ENCODE measurements at regions not wholly inside any gene's neighbourhood (a gene's known extent, or its start where the extent isn't known, plus 50 kb on each side); places are given as distances from the start of the nearest gene placed in this dataset.

DNA sequence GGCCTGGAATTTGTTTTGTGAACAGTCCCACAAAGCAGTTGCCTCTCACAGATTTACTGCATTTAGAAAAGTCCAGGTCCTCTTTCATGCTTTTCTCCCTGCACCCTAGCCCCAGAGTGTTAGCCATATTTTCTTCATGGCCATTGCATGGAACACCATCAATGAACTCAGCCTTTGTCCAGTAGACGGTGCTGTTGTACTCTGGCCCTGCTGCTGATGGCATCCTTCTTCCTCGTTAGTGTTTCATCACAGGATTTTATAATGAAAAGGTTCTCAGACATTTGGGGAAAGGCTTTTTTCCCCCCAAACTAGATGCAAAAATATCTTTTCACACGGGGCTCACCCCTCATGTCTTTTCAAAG, 93.0 kb upstream of the SLC25A13 start:
- H3K9ac ChIP-seq, result no peak overlapping the region
- H3K9me3 Mint-ChIP-seq, result peaks cover 2% of the 10 kb centered on the region
- TF ChIP-seq, protein P1, sequence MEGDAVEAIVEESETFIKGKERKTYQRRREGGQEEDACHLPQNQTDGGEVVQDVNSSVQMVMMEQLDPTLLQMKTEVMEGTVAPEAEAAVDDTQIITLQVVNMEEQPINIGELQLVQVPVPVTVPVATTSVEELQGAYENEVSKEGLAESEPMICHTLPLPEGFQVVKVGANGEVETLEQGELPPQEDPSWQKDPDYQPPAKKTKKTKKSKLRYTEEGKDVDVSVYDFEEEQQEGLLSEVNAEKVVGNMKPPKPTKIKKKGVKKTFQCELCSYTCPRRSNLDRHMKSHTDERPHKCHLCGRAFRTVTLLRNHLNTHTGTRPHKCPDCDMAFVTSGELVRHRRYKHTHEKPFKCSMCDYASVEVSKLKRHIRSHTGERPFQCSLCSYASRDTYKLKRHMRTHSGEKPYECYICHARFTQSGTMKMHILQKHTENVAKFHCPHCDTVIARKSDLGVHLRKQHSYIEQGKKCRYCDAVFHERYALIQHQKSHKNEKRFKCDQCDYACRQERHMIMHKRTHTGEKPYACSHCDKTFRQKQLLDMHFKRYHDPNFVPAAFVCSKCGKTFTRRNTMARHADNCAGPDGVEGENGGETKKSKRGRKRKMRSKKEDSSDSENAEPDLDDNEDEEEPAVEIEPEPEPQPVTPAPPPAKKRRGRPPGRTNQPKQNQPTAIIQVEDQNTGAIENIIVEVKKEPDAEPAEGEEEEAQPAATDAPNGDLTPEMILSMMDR (IDR thresholded peaks at IDR 0.05), result peak; percentile 91
- TF ChIP-seq EZH2phosphoT487 (IDR thresholded peaks at IDR 0.05) (no peak), EZH2 (IDR thresholded peaks at IDR 0.05) (no peak)
- H3K36me3 ChIP-seq, result no peaks in the 10 kb centered on the region
- DNase-seq (ENCODE audit: low spot score), result peak; percentile 76
- no peaks in the 10 kb centered on the region for H3F3A ChIP-seq (ENCODE audit: low read depth)
- peaks cover 5% of the 10 kb centered on the region for H3K27me3 Mint-ChIP-seq (ENCODE audit: insufficient read depth, low read depth)
- no peak overlapping the region for H3K27ac Mint-ChIP-seq
- H3K4me1 ChIP-seq, result peaks cover 14% of the 10 kb centered on the region
- no peaks in the 10 kb centered on the region for H3K79me2 ChIP-seq (ENCODE audit: low read depth)
- H3K4me1 Mint-ChIP-seq, result peaks cover 17% of the 10 kb centered on the region
- no peaks in the 10 kb centered on the region for H3K36me3 Mint-ChIP-seq
- no peak overlapping the region for H2AFZ ChIP-seq (replicated peaks)
- H3K4me2 ChIP-seq, result peak overlapping the region; percentile 37
- H3K27ac ChIP-seq, result no peak overlapping the region
- H4K20me1 ChIP-seq (ENCODE audit: low read depth), result no peaks in the 10 kb centered on the region
- no peak overlapping the region for H3K4me3 ChIP-seq
- H3K9me3 ChIP-seq (ENCODE audit: low read depth), result no peaks in the 10 kb centered on the region
- H3K27me3 ChIP-seq, result no peaks in the 10 kb centered on the region
- no peak overlapping the region for H3K4me3 Mint-ChIP-seq

DNA sequence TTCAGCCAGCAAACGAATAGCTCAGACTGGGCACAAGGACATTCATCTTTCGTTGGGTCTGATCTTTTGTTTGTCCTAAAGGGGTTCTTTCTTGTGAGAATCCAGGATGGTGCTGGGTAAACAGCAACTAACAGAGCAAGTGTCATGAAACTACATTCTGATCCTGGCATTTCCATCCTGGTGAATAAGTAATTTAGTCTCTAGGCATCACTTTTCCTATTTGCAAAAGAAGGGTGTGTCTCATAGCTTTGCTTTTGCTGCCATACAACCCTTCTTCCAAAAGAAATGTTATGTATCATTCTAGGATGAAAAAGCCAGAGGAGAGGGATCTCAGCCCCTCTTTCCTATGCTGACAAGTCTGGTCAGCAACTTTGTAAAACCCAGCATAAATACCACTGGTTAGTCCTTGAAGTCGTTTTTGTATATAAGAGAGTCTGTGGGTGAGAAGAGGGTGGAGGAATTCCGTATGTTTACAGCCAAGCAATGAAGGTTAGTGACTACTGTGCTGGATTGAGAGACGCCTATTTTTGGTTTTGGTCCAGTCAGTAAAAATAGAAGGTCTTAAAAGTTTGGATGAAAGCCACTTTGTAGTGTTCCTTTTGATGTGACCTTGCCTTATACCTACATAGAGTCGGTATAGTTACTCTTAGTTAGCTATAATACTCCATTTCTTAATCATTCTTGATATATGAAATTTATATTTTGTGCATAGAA, 88.4 kb upstream of the SLC25A13 start:
- Histone ChIP-seq H3F3A (ENCODE audit: low read depth) (no peaks in the 10 kb centered on the region), H3K4me1 (peaks cover 3% of the 10 kb centered on the region), H3K27ac (no peak overlapping the region), H4K20me1 (ENCODE audit: low read depth) (no peaks in the 10 kb centered on the region), H3K9ac (no peak overlapping the region), H3K9me3 (ENCODE audit: low read depth) (no peaks in the 10 kb centered on the region), H3K4me2 (no peak overlapping the region), H3K79me2 (ENCODE audit: low read depth) (no peaks in the 10 kb centered on the region), H3K27me3 (no peaks in the 10 kb centered on the region), H3K36me3 (no peaks in the 10 kb centered on the region), H3K4me3 (no peak overlapping the region), H2AFZ (replicated peaks) (no peak overlapping the region)
- peaks cover 9% of the 10 kb centered on the region for H3K27me3 Mint-ChIP-seq (ENCODE audit: insufficient read depth, low read depth)
- TF ChIP-seq EZH2 (IDR thresholded peaks at IDR 0.05), result no peak
- TF ChIP-seq EZH2phosphoT487 (IDR thresholded peaks at IDR 0.05), result no peak
- DNase-seq (ENCODE audit: low spot score), result no peak
- H3K4me3 Mint-ChIP-seq, result no peak overlapping the region
- no peak overlapping the region for H3K27ac Mint-ChIP-seq
- no peaks in the 10 kb centered on the region for H3K9me3 Mint-ChIP-seq
- H3K36me3 Mint-ChIP-seq, result no peaks in the 10 kb centered on the region
- H3K4me1 Mint-ChIP-seq, result peaks cover 3% of the 10 kb centered on the region

DNA sequence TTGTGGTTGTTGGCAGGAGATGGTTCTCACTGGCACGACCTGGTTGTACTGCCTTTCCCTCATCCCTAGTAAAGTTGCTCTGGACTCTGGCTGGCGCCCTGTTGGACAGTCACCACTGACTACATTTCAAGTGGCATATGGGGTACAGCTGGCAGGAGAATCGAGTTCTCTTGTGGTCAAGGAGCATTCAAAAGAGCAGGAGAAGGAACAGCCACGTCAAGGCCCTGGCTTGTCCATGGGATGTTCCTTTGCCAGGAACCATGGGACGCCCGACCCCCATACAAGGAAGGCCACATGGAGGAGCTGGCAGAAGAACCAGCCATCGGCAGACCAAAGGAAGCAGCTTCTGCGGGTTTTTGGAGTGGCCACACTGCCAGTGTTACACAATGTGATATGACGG, 87.0 kb upstream of the SLC25A13 start:
- Mint-ChIP-seq H3K4me3 (no peak overlapping the region), H3K36me3 (no peaks in the 10 kb centered on the region), H3K9me3 (no peaks in the 10 kb centered on the region), H3K27ac (no peak overlapping the region), H3K4me1 (no peaks in the 10 kb centered on the region), H3K27me3 (ENCODE audit: insufficient read depth, low read depth) (peaks cover 8% of the 10 kb centered on the region)
- Histone ChIP-seq H3K4me3 (no peak overlapping the region), H3K79me2 (ENCODE audit: low read depth) (no peaks in the 10 kb centered on the region), H3K4me1 (no peaks in the 10 kb centered on the region), H2AFZ (replicated peaks) (no peak overlapping the region), H3K4me2 (no peak overlapping the region), H3K9ac (no peak overlapping the region), H3K9me3 (ENCODE audit: low read depth) (no peaks in the 10 kb centered on the region), H3F3A (ENCODE audit: low read depth) (no peaks in the 10 kb centered on the region), H3K27ac (no peak overlapping the region), H4K20me1 (ENCODE audit: low read depth) (no peaks in the 10 kb centered on the region), H3K27me3 (no peaks in the 10 kb centered on the region), H3K36me3 (no peaks in the 10 kb centered on the region)
- no peak for DNase-seq (ENCODE audit: low spot score)
- TF ChIP-seq, protein P1 (IDR thresholded peaks at IDR 0.05), result no peak
- TF ChIP-seq EZH2 (IDR thresholded peaks at IDR 0.05), result no peak
- TF ChIP-seq EZH2phosphoT487 (IDR thresholded peaks at IDR 0.05), result no peak

DNA sequence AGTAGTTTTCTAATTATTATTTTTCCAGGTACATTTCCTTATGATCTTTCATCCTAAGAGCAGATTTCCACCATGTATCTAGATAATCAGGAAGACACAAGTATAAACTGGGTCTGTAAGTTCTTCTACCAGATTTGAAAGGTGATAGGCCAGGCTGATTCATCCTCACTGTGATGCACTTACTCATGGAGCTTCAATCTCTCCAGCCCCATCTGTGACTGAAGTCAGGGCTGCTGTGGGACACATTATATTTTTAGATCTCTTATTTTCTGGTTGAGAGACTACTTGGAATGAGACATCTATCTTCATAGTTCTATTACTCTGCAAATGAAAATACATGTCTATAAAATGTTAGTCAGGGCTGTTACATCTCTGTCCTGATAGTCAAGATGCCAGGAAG, 85.5 kb upstream of the SLC25A13 start:
- Mint-ChIP-seq H3K36me3 (no peaks in the 10 kb centered on the region), H3K27ac (no peak overlapping the region), H3K9me3 (no peaks in the 10 kb centered on the region), H3K4me1 (no peaks in the 10 kb centered on the region), H3K27me3 (ENCODE audit: insufficient read depth, low read depth) (peaks cover 8% of the 10 kb centered on the region), H3K4me3 (no peak overlapping the region)
- Histone ChIP-seq H4K20me1 (ENCODE audit: low read depth) (no peaks in the 10 kb centered on the region), H3K9me3 (ENCODE audit: low read depth) (no peaks in the 10 kb centered on the region), H3K79me2 (ENCODE audit: low read depth) (no peaks in the 10 kb centered on the region), H3K27me3 (no peaks in the 10 kb centered on the region), H2AFZ (replicated peaks) (no peak overlapping the region), H3K4me1 (no peaks in the 10 kb centered on the region), H3K4me3 (no peak overlapping the region), H3K36me3 (no peaks in the 10 kb centered on the region), H3K4me2 (no peak overlapping the region), H3K9ac (no peak overlapping the region), H3F3A (ENCODE audit: low read depth) (no peaks in the 10 kb centered on the region), H3K27ac (no peak overlapping the region)
- TF ChIP-seq EZH2 (IDR thresholded peaks at IDR 0.05), result no peak
- TF ChIP-seq EZH2phosphoT487 (IDR thresholded peaks at IDR 0.05), result no peak
- TF ChIP-seq, protein P1 (IDR thresholded peaks at IDR 0.05), result no peak
- no peak for DNase-seq (ENCODE audit: low spot score)

Data from neural progenitor cell (in vitro differentiated cells).